CD8-positive, alpha-beta memory T cell (primary cell): ENCODE measurements at regions not wholly inside any gene's neighbourhood (a gene's known extent, or its start where the extent isn't known, plus 50 kb on each side); places are given as distances from the start of the nearest gene placed in this dataset.
"Not testable (repeated sequence)": the region's sequence is repeated elsewhere in the genome, so short reads cannot be mapped to it uniquely, and the experiment has no call there.

ENCODE experiments used
- CTCF ChIA-PET: fragments of 350-600 bp; sonication (Branson Sonifier 250); formaldehyde crosslinking; loops from one replicate; lab custom pipeline; 2021; ENCODE audit warnings: antibody characterized with exemption; lab: Charles Lee
- POLR2A ChIA-PET: fragments of 350-600 bp; sonication (Branson Sonifier 250); formaldehyde crosslinking; loops from one replicate; lab custom pipeline; 2021; ENCODE audit warnings: antibody characterized with exemption; lab: Charles Lee
- DNase-seq, 5 donors: peaks; one replicate each; pipeline versions ENCODE4 v3.0.0 to v3.0.0-alpha.2; 2020 to 2022; ENCODE audit warnings: mixed read lengths in 1 of 5
- H3K27ac ChIP-seq: one replicate; pipeline ENCODE4 v1.7.0; 2013; ENCODE audit warnings: low read depth, mild to moderate bottlenecking, low read length, moderate library complexity
- H3K27me3 ChIP-seq: 2 replicates; pipeline ENCODE4 v1.7.0; 2013; ENCODE audit warnings: low read length, mild to moderate bottlenecking; ENCODE audit not compliant: insufficient read depth, poor library complexity, severe bottlenecking
- H3K36me3 ChIP-seq: 2 replicates; pipeline ENCODE4 v1.7.0; 2013; ENCODE audit warnings: mild to moderate bottlenecking, low read length, moderate library complexity; ENCODE audit not compliant: insufficient read depth
- H3K4me1 ChIP-seq: 2 replicates; pipeline ENCODE4 v1.7.0; 2013; ENCODE audit warnings: mild to moderate bottlenecking, low read length, moderate library complexity; ENCODE audit not compliant: insufficient read depth
- H3K4me3 ChIP-seq: 2 replicates; pipeline ENCODE4 v1.7.0; 2013; ENCODE audit warnings: mild to moderate bottlenecking, low read length
- H3K9me3 ChIP-seq: 2 replicates; pipeline ENCODE4 v1.7.0; 2013; ENCODE audit warnings: mild to moderate bottlenecking, low read length
- H3K27ac Mint-ChIP-seq, 8 donors: one replicate each; pipeline ENCODE4 v1.8.0; 2020 to 2021; ENCODE audit warnings: mixed read lengths in 8 of 8, mild to moderate bottlenecking in 6 of 8, inconsistent platforms in 3 of 8, moderate library complexity in 3 of 8
- H3K27me3 Mint-ChIP-seq, 2 donors: one replicate each; pipeline ENCODE4 v1.8.0; 2020 to 2021; ENCODE audit warnings: mixed read lengths in 2 of 2, mild to moderate bottlenecking in 1 of 2, moderate library complexity in 1 of 2
- H3K36me3 Mint-ChIP-seq, 3 donors: one replicate each; pipeline ENCODE4 v1.8.0; 2020 to 2021; ENCODE audit warnings: mixed read lengths in 3 of 3, inconsistent platforms in 1 of 3, mild to moderate bottlenecking in 1 of 3
- H3K4me1 Mint-ChIP-seq, 3 donors: one replicate each; pipeline ENCODE4 v1.8.0; 2020 to 2021; ENCODE audit warnings: mixed read lengths in 3 of 3, inconsistent platforms in 1 of 3, mild to moderate bottlenecking in 1 of 3
- H3K4me3 Mint-ChIP-seq, 7 donors: one replicate each; pipeline ENCODE4 v1.8.0; 2020 to 2021; ENCODE audit warnings: mixed read lengths in 7 of 7, mild to moderate bottlenecking in 6 of 7, moderate library complexity in 4 of 7, inconsistent platforms in 2 of 7
- H3K9me3 Mint-ChIP-seq, 5 donors: one replicate each; pipeline ENCODE4 v1.8.0; 2020 to 2022; ENCODE audit warnings: mixed read lengths in 5 of 5, mild to moderate bottlenecking in 3 of 5, moderate library complexity in 2 of 5, inconsistent platforms in 1 of 5

GRCh38 chr5:118506217-118506852, 482.0 kb downstream of the DTWD2 start:
- H3K27ac Mint-ChIP-seq = no peak overlapping the region
- H3K27me3 Mint-ChIP-seq = no peaks in the 10 kb centered on the region
- no peak overlapping the region for H3K4me3 Mint-ChIP-seq
- no peaks in the 10 kb centered on the region for H3K27me3 ChIP-seq
- peaks cover 6 to 15% (median 13%) of the 10 kb centered on the region in 5 donors for H3K9me3 Mint-ChIP-seq
- no peak overlapping the region for H3K4me3 ChIP-seq
- H3K4me1 Mint-ChIP-seq = no peaks in the 10 kb centered on the region
- ChIA-PET CTCF (no interaction called here), POLR2A (no interaction called here)
- H3K27ac ChIP-seq = no peak overlapping the region
- H3K36me3 ChIP-seq = no peaks in the 10 kb centered on the region
- no peaks in the 10 kb centered on the region for H3K9me3 ChIP-seq
- DNase-seq = no peak
- H3K36me3 Mint-ChIP-seq = no peaks in the 10 kb centered on the region
- H3K4me1 ChIP-seq = no peaks in the 10 kb centered on the region

- CTCF ChIA-PET, H3K27me3 ChIP-seq, H3K27ac Mint-ChIP-seq, H3K27ac ChIP-seq, H3K27me3 Mint-ChIP-seq, H3K9me3 ChIP-seq, H3K4me3 ChIP-seq, DNase-seq, POLR2A ChIA-PET, H3K36me3 Mint-ChIP-seq, H3K4me1 Mint-ChIP-seq, H3K4me1 ChIP-seq, H3K36me3 ChIP-seq, H3K4me3 Mint-ChIP-seq: not testable (repeated sequence)
- H3K9me3 Mint-ChIP-seq = peaks cover 8 to 21% (median 10%) of the 10 kb centered on the region in 5 donors
Measured at GRCh38 chr5:118502232-118502631, 486.1 kb downstream of the DTWD2 start.

- H3K9me3 ChIP-seq = no peaks in the 10 kb centered on the region
- H3K27ac ChIP-seq = no peak overlapping the region
- Mint-ChIP-seq H3K36me3 (no peaks in the 10 kb centered on the region), H3K27ac (no peak overlapping the region), H3K4me1 (no peaks in the 10 kb centered on the region), H3K9me3 (peaks cover 0 to 6% (median 0%) of the 10 kb centered on the region in 5 donors), H3K27me3 (no peaks in the 10 kb centered on the region), H3K4me3 (no peak overlapping the region)
- H3K4me1 ChIP-seq = no peaks in the 10 kb centered on the region
- H3K27me3 ChIP-seq = no peaks in the 10 kb centered on the region
- ChIA-PET POLR2A (no interaction called here), CTCF (no interaction called here)
- no peak for DNase-seq
- H3K36me3 ChIP-seq = no peaks in the 10 kb centered on the region
- no peak overlapping the region for H3K4me3 ChIP-seq
Measured at GRCh38 chr5:118491351-118491750, 497.0 kb downstream of the DTWD2 start.

- H3K4me1 ChIP-seq = no peaks in the 10 kb centered on the region
- no peaks in the 10 kb centered on the region for H3K4me1 Mint-ChIP-seq
- peaks cover 0 to 8% (median 2%) of the 10 kb centered on the region in 5 donors for H3K9me3 Mint-ChIP-seq
- no peaks in the 10 kb centered on the region for H3K9me3 ChIP-seq
- H3K27ac Mint-ChIP-seq = peak overlapping the region in 1 of 8 donors; percentile 15
- no peak overlapping the region for H3K4me3 Mint-ChIP-seq
- ChIA-PET POLR2A (no interaction called here), CTCF (no interaction called here)
- no peak overlapping the region for H3K4me3 ChIP-seq
- H3K36me3 Mint-ChIP-seq = no peaks in the 10 kb centered on the region
- H3K27me3 ChIP-seq = no peaks in the 10 kb centered on the region
- no peak overlapping the region for H3K27ac ChIP-seq
- H3K27me3 Mint-ChIP-seq = peaks cover 0 to 2% of the 10 kb centered on the region in 2 donors
- no peaks in the 10 kb centered on the region for H3K36me3 ChIP-seq
- no peak for DNase-seq
Measured at GRCh38 chr5:118486647-118487225, 501.6 kb downstream of the DTWD2 start.

- Mint-ChIP-seq H3K9me3 (peaks cover 0 to 19% (median 3%) of the 10 kb centered on the region in 5 donors), H3K27me3 (peaks cover 0 to 1% of the 10 kb centered on the region in 2 donors), H3K27ac (no peak overlapping the region), H3K4me3 (no peak overlapping the region), H3K36me3 (no peaks in the 10 kb centered on the region), H3K4me1 (no peaks in the 10 kb centered on the region)
- ChIA-PET POLR2A (no interaction called here), CTCF (no interaction called here)
- Histone ChIP-seq H3K4me3 (no peak overlapping the region), H3K4me1 (no peaks in the 10 kb centered on the region), H3K9me3 (no peaks in the 10 kb centered on the region), H3K36me3 (no peaks in the 10 kb centered on the region), H3K27me3 (no peaks in the 10 kb centered on the region), H3K27ac (no peak overlapping the region)
- DNase-seq = no peak
Measured at GRCh38 chr5:118479285-118479684, 509.1 kb downstream of the DTWD2 start.

GRCh38 chr5:118478852-118479251, 509.5 kb downstream of the DTWD2 start:
- no peak for DNase-seq
- CTCF ChIA-PET = no interaction called here
- H3K4me1 ChIP-seq = no peaks in the 10 kb centered on the region
- no peaks in the 10 kb centered on the region for H3K36me3 Mint-ChIP-seq
- H3K4me1 Mint-ChIP-seq = no peaks in the 10 kb centered on the region
- H3K4me3 Mint-ChIP-seq = no peak overlapping the region
- H3K36me3 ChIP-seq = no peaks in the 10 kb centered on the region
- no peaks in the 10 kb centered on the region for H3K9me3 ChIP-seq
- no peak overlapping the region for H3K27ac ChIP-seq
- no peak overlapping the region for H3K27ac Mint-ChIP-seq
- POLR2A ChIA-PET = no interaction called here
- H3K27me3 Mint-ChIP-seq = peaks cover 0 to 1% of the 10 kb centered on the region in 2 donors
- no peak overlapping the region for H3K4me3 ChIP-seq
- peaks cover 0 to 16% (median 3%) of the 10 kb centered on the region in 5 donors for H3K9me3 Mint-ChIP-seq
- no peaks in the 10 kb centered on the region for H3K27me3 ChIP-seq

GRCh38 chr5:118468085-118468484, 520.3 kb downstream of the DTWD2 start:
- Histone ChIP-seq H3K4me3 (no peak overlapping the region), H3K9me3 (no peaks in the 10 kb centered on the region), H3K27me3 (no peaks in the 10 kb centered on the region), H3K27ac (no peak overlapping the region), H3K36me3 (no peaks in the 10 kb centered on the region), H3K4me1 (no peaks in the 10 kb centered on the region)
- no peaks in the 10 kb centered on the region for H3K27me3 Mint-ChIP-seq
- ChIA-PET CTCF (no interaction called here), POLR2A (no interaction called here)
- H3K27ac Mint-ChIP-seq = no peak overlapping the region
- no peak overlapping the region for H3K4me3 Mint-ChIP-seq
- DNase-seq = no peak
- peaks cover 0 to 5% (median 0%) of the 10 kb centered on the region in 5 donors for H3K9me3 Mint-ChIP-seq
- no peaks in the 10 kb centered on the region for H3K4me1 Mint-ChIP-seq
- H3K36me3 Mint-ChIP-seq = no peaks in the 10 kb centered on the region

- no peaks in the 10 kb centered on the region for H3K4me1 Mint-ChIP-seq
- no peak overlapping the region for H3K27ac Mint-ChIP-seq
- Histone ChIP-seq H3K4me3 (no peak overlapping the region), H3K9me3 (no peaks in the 10 kb centered on the region), H3K36me3 (no peaks in the 10 kb centered on the region), H3K27me3 (no peaks in the 10 kb centered on the region), H3K4me1 (no peaks in the 10 kb centered on the region), H3K27ac (no peak overlapping the region)
- ChIA-PET POLR2A (no interaction called here), CTCF (no interaction called here)
- H3K36me3 Mint-ChIP-seq = no peaks in the 10 kb centered on the region
- no peaks in the 10 kb centered on the region for H3K27me3 Mint-ChIP-seq
- H3K9me3 Mint-ChIP-seq = peaks cover 0 to 5% (median 0%) of the 10 kb centered on the region in 5 donors
- no peak for DNase-seq
- H3K4me3 Mint-ChIP-seq = no peak overlapping the region
Measured at GRCh38 chr5:118467103-118467502, 521.2 kb downstream of the DTWD2 start.
